ENCODE measurements at regions not wholly inside any gene's neighbourhood (a gene's known extent, or its start where the extent isn't known, plus 50 kb on each side); places are given as distances from the start of the nearest gene placed in this dataset.

- Histone ChIP-seq H3K36me3 (ENCODE audit: low read length) (0 out of 2 replicates have a peak, but pooled peaks cover 4% of the 10 kb centered on the region), H3K27ac (ENCODE audit: low read depth, low read length) (no peak overlapping the region), H3K27me3 (ENCODE audit: low read length) (no peaks in the 10 kb centered on the region), H3K4me3 (ENCODE audit: insufficient read depth, low read length, poor library complexity, severe bottlenecking) (no peak overlapping the region), H2AFZ (ENCODE audit: low read depth, low read length, severe bottlenecking) (no peak overlapping the region), H3K9ac (ENCODE audit: low read length) (no peak overlapping the region), H3K4me2 (ENCODE audit: low read depth, low read length, poor library complexity, severe bottlenecking) (no peak overlapping the region), H3F3A (ENCODE audit: insufficient read depth) (no peaks in the 10 kb centered on the region), H3K9me2 (replicated peaks; ENCODE audit: insufficient read depth, low read length) (no peaks in the 10 kb centered on the region), H3K9me3 (ENCODE audit: insufficient read depth, low read length) (peaks cover 9% of the 10 kb centered on the region; the same call in 1 of the 2 replicates), H4K20me1 (ENCODE audit: low read depth, low read length) (no peaks in the 10 kb centered on the region), H3K79me2 (ENCODE audit: insufficient read depth, low read length) (no peaks in the 10 kb centered on the region)
- TF ChIP-seq, protein P1, sequence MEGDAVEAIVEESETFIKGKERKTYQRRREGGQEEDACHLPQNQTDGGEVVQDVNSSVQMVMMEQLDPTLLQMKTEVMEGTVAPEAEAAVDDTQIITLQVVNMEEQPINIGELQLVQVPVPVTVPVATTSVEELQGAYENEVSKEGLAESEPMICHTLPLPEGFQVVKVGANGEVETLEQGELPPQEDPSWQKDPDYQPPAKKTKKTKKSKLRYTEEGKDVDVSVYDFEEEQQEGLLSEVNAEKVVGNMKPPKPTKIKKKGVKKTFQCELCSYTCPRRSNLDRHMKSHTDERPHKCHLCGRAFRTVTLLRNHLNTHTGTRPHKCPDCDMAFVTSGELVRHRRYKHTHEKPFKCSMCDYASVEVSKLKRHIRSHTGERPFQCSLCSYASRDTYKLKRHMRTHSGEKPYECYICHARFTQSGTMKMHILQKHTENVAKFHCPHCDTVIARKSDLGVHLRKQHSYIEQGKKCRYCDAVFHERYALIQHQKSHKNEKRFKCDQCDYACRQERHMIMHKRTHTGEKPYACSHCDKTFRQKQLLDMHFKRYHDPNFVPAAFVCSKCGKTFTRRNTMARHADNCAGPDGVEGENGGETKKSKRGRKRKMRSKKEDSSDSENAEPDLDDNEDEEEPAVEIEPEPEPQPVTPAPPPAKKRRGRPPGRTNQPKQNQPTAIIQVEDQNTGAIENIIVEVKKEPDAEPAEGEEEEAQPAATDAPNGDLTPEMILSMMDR (IDR thresholded peaks at IDR 0.05; ENCODE audit: insufficient read depth, low read length, poor library complexity, severe bottlenecking): no peak
- no peak for TF ChIP-seq EZH2phosphoT487 (conservative IDR thresholded peaks at IDR 0.05; ENCODE audit: low read length)
Observed at GRCh38 chr13:46481166-46481565, 71.8 kb upstream of the LRCH1 start.

- Histone ChIP-seq H3K36me3 (ENCODE audit: low read length) (0 out of 2 replicates have a peak, but pooled peaks cover 4% of the 10 kb centered on the region), H3F3A (ENCODE audit: insufficient read depth) (no peaks in the 10 kb centered on the region)
Observed at GRCh38 chr13:46480131-46480530, 72.8 kb upstream of the LRCH1 start.

DNA sequence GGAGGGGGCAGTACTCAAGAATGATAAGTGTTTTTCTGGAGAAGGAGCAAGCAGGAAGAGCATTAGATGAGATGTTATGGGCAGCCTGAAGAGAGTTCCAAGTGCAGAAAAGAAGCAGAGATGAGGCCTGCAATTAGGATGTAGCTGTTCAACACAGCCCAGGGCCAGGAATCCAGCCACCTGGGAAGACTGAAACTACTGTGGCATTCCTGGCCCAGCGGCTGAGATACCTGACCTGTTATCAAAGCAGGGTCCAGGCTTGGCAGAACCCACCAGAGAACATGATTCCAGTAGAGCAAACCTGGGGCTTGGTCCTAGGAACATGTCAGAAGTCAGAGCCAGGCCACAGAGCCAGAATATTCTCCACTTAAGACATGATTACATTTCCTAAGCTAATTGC is 73.3 kb upstream of the LRCH1 start:
- H3K4me2 ChIP-seq (ENCODE audit: low read depth, low read length, poor library complexity, severe bottlenecking): no peak overlapping the region
- no peak overlapping the region for H2AFZ ChIP-seq (ENCODE audit: low read depth, low read length, severe bottlenecking)
- H3K9ac ChIP-seq (ENCODE audit: low read length): no peak overlapping the region
- H3K79me2 ChIP-seq (ENCODE audit: insufficient read depth, low read length): no peaks in the 10 kb centered on the region
- H3K9me2 ChIP-seq (replicated peaks; ENCODE audit: insufficient read depth, low read length): no peaks in the 10 kb centered on the region
- no peak overlapping the region for H3K4me3 ChIP-seq (ENCODE audit: insufficient read depth, low read length, poor library complexity, severe bottlenecking)
- H3K27ac ChIP-seq (ENCODE audit: low read depth, low read length): no peak overlapping the region
- no peaks in the 10 kb centered on the region for H3F3A ChIP-seq (ENCODE audit: insufficient read depth)
- TF ChIP-seq, protein P1 (IDR thresholded peaks at IDR 0.05; ENCODE audit: insufficient read depth, low read length, poor library complexity, severe bottlenecking): no peak
- TF ChIP-seq EZH2phosphoT487 (conservative IDR thresholded peaks at IDR 0.05; ENCODE audit: low read length): no peak
- no peaks in the 10 kb centered on the region for H4K20me1 ChIP-seq (ENCODE audit: low read depth, low read length)
- peaks cover 4% of the 10 kb centered on the region; the same call in 1 of the 2 replicates for H3K9me3 ChIP-seq (ENCODE audit: insufficient read depth, low read length)
- 0 out of 2 replicates have a peak, but pooled peaks cover 4% of the 10 kb centered on the region for H3K36me3 ChIP-seq (ENCODE audit: low read length)
- no peaks in the 10 kb centered on the region for H3K27me3 ChIP-seq (ENCODE audit: low read length)

More at GRCh38 chr13:46480131-46480530, 72.8 kb upstream of the LRCH1 start:
- Histone ChIP-seq H3K9ac (ENCODE audit: low read length) (no peak overlapping the region), H3K79me2 (ENCODE audit: insufficient read depth, low read length) (no peaks in the 10 kb centered on the region), H3K27me3 (ENCODE audit: low read length) (no peaks in the 10 kb centered on the region), H3K9me3 (ENCODE audit: insufficient read depth, low read length) (peaks cover 8% of the 10 kb centered on the region; the same call in 1 of the 2 replicates), H3K4me2 (ENCODE audit: low read depth, low read length, poor library complexity, severe bottlenecking) (no peak overlapping the region), H4K20me1 (ENCODE audit: low read depth, low read length) (no peaks in the 10 kb centered on the region), H2AFZ (ENCODE audit: low read depth, low read length, severe bottlenecking) (no peak overlapping the region), H3K4me3 (ENCODE audit: insufficient read depth, low read length, poor library complexity, severe bottlenecking) (no peak overlapping the region), H3K9me2 (replicated peaks; ENCODE audit: insufficient read depth, low read length) (no peaks in the 10 kb centered on the region), H3K27ac (ENCODE audit: low read depth, low read length) (no peak overlapping the region)
- no peak for TF ChIP-seq EZH2phosphoT487 (conservative IDR thresholded peaks at IDR 0.05; ENCODE audit: low read length)
- TF ChIP-seq, protein P1 (IDR thresholded peaks at IDR 0.05; ENCODE audit: insufficient read depth, low read length, poor library complexity, severe bottlenecking): no peak

All from SU-DHL-6 (cell line).